Heart right ventricle (tissue), 16 donors: ENCODE measurements at regions not wholly inside any gene's neighbourhood (a gene's known extent, or its start where the extent isn't known, plus 50 kb on each side); places are given as distances from the start of the nearest gene placed in this dataset.

Experiments used
- ATAC-seq, 8 donors: fragments of 200-7000 bp; cut with Tn5 transposase; one replicate each; pipeline ENCODE4 v1.9.1; 2020; ENCODE audit warnings: mild to moderate bottlenecking in 8 of 8, moderate library complexity in 8 of 8, moderate number of reproducible peaks in 1 of 8
- DNase-seq, 2 donors: peaks; one replicate each; pipeline ENCODE4 v3.0.0-alpha.2; 2020
- H3K27ac ChIP-seq, 10 donors: fragments of 200-600 bp; sonication (generic) in 2 of 10; one replicate each; pipeline versions ENCODE4 v1.5.0 to v1.8.0; 2020 to 2022; ENCODE audit warnings: mild to moderate bottlenecking in 3 of 10
- H3K27me3 ChIP-seq, 7 donors: fragments of 200-600 bp; one replicate each; pipeline ENCODE4 v1.8.0; 2021 to 2022; ENCODE audit warnings: mild to moderate bottlenecking in 2 of 7
- H3K36me3 ChIP-seq, 9 donors: fragments of 200-600 bp; sonication (generic) in 1 of 9; one replicate each; pipeline versions ENCODE4 v1.5.0 to v1.8.0; 2020 to 2022; ENCODE audit warnings: mild to moderate bottlenecking in 2 of 9
- H3K4me1 ChIP-seq, 9 donors: fragments of 200-600 bp; sonication (generic) in 1 of 9; one replicate each; pipeline versions ENCODE4 v1.5.0 to v1.8.0; 2020 to 2022; ENCODE audit warnings: mild to moderate bottlenecking in 4 of 9
- H3K4me3 ChIP-seq, 10 donors: fragments of 200-600 bp; sonication (generic) in 2 of 10; one replicate each; pipeline versions ENCODE4 v1.5.0 to v1.8.0; 2020 to 2022; ENCODE audit warnings: mild to moderate bottlenecking in 7 of 10, moderate library complexity in 2 of 10
- H3K9me3 ChIP-seq, 11 donors: fragments of 200-600 bp in 10 of 11; sonication (generic) in 2 of 11; one replicate each; pipeline versions ENCODE4 v1.5.0 to v1.8.0; 2013 to 2022; ENCODE audit warnings: mild to moderate bottlenecking in 2 of 11, control low read depth in 1 of 11, moderate library complexity in 1 of 11
- WGBS, 2 donors: extraction: QIAGEN DNeasy Blood & Tissue Kit; methylation state at CpG; one replicate each; pipeline ENCODE4 v1.1.7; 2013; ENCODE audit warnings: inconsistent platforms in 1 of 2; 5-methylcytosine and 5-hydroxymethylcytosine counted together
- intact Hi-C, 10 donors: fragments of 100-400 bp; cut with DNase I; formaldehyde crosslinking; loops; one replicate each; pipeline versions ENCODE4 v1.11.1 to v1.14.2; 2022
- TF ChIP-seq, protein P1 (sequence below), 9 donors: fragments of 200-600 bp; sonication (generic) in 2 of 9; IDR thresholded peaks; one replicate each; pipeline versions ENCODE4 v1.5.0 to v1.8.0; 2021 to 2022; ENCODE audit warnings: antibody characterized with exemption in 9 of 9, mild to moderate bottlenecking in 5 of 9, moderate library complexity in 1 of 9
- donor health status: Arrhythmogenic right ventricular cardiomyopathy.
- donor health status: ischemic (EF 13 %, LVEDD 7.1; RV severe dilation, severe dysfunction).
- donor health status: healthy with polysubstance abuse.
- donor health status: DM: no; HTN: yes; CAD: no.
- donor health status: DM: no; HTN: no; CAD: no.
- donor health status: ischemic (EF 25% LVEDD 6.9; RV normal size, moderate dysfunction).
- donor health status: ischemic (EF 25% LVEDD 5.7; RV mildly dilated, moderate dysfunction).
- donor health status: healthy.
- donor health status: DM: yes; HTN: yes; CAD: no.
- donor health status: Ischemic cardiomyopathy.
- donor health status: ischemic (EF 35%, LVEDD 5.7; RV mildly dilated, moderate dysfunction).
- donor health status: nonischemic (EF 11% LVEDD 7.7; RV severe dilation, severe dysfunction).
- donor health status: DM: yes; HTN: yes; CAD: no.
- donor health status: PGD.
- donor health status: ischemic (EF 29% LVEDD 5.4; RV normal size, mild dysfunction).
- donor health status: nonischemic (EF 23%, LVEDD 6.1; RV moderate dilation, normal function).

DNA sequence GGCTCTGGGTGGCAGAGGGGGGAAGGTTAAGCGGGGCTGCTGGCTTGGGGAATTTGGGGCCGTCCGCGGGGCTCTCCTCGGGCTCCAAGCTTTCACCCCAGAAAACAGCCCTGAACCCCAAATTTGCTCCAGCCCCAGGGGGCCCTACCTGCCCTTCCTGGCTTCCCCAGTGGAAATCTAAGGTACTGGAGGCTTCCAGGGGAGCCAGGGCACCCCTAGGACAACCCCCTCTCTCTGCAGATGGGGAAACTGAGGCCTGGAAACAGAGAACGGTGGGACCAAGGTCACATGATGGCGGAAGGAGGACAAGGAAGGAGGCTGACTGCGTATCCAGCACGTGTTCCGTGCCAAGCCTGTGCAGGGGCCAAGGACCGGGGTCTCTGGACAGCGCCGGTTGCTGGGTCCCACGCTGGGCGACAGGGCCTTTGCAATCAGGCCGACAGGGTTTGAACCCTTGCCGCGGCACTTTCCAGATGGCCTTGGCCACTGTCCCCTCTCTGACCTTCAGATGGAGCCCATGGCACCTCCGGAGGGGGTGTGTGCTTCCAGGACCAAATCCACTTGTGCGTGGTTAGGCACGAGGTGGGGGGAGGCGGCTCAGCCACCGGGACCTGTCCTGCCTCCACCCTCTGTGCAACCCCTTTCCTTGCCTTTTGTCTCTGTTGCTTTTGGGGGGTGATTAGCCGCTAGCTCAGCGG, 183.1 kb downstream of the C9orf50 start:
- H3K4me3 ChIP-seq: peak overlapping the region; percentile 41 to 61 (median 56)
- H3K4me1 ChIP-seq: peaks cover 5 to 24% (median 18%) of the 10 kb centered on the region in 9 donors
- peak overlapping the region; percentile 39 to 86 (median 72) for H3K27ac ChIP-seq
- peaks cover 0 to 7% (median 0%) of the 10 kb centered on the region in 11 donors for H3K9me3 ChIP-seq
- WGBS, 2 donors: 13 to 18% methylated on average over 25 of the region's 25 CpGs
- H3K27me3 ChIP-seq: peaks cover 0 to 40% (median 0%) of the 10 kb centered on the region in 7 donors
- no peaks in the 10 kb centered on the region for H3K36me3 ChIP-seq
- intact Hi-C loops: no loop called here
- ATAC-seq (peak; percentile 34 to 62 (median 52)), DNase-seq (peak; percentile 25 to 36)
- TF ChIP-seq, protein P1, sequence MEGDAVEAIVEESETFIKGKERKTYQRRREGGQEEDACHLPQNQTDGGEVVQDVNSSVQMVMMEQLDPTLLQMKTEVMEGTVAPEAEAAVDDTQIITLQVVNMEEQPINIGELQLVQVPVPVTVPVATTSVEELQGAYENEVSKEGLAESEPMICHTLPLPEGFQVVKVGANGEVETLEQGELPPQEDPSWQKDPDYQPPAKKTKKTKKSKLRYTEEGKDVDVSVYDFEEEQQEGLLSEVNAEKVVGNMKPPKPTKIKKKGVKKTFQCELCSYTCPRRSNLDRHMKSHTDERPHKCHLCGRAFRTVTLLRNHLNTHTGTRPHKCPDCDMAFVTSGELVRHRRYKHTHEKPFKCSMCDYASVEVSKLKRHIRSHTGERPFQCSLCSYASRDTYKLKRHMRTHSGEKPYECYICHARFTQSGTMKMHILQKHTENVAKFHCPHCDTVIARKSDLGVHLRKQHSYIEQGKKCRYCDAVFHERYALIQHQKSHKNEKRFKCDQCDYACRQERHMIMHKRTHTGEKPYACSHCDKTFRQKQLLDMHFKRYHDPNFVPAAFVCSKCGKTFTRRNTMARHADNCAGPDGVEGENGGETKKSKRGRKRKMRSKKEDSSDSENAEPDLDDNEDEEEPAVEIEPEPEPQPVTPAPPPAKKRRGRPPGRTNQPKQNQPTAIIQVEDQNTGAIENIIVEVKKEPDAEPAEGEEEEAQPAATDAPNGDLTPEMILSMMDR (IDR thresholded peaks at IDR 0.05): peak in 4 of 9 donors; percentile 8 to 26 (median 14)

DNA sequence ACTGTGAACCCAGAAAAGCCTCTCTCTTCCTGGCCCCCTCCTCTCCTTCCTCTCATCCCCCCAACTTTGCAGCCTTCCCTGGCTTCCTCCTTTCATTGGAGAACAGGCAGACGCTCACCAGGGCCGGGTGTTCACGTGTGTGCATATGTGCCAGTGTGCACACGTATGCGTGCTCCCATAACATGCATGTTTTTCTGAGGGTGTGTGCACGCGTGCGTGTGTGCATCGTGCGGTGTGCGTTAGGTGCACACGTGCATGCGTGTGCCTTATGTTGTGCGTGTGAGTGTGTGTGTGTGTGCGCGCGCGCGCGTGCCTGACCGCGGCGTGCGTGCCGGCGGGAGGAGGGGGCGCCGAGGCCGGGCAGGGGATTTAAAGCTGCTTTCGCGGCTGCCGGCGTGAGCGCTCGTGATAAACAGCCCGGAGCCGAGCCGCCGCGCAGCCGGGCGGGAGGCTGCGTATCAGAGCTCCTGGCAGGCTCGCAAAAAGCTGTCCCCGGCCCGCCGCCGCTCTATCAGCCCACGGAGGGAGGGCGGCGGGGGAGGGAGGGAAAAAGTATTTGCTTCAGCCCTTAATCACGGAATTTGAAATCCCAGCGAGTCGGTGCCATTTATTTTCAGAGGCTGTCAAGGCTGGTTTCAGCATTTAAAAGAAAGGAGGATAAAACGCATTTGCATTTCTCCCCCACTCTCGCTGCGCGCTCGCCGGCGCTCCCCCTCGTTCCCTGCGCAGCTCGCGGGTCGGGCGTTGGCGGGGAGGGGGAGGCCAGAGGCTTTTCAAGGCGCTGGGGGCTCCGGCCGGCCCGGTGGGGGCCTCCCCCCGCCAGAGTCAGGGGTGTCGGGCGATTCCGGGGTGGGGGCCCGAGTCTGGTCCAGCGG, 183.9 kb downstream of the C9orf50 start:
- TF ChIP-seq, protein P1 (IDR thresholded peaks at IDR 0.05): no peak
- H3K27ac ChIP-seq: peak overlapping the region; percentile 39 to 86 (median 72)
- 1 to 4% methylated on average over 78 of the region's 78 CpGs for WGBS, 2 donors
- H3K36me3 ChIP-seq: no peaks in the 10 kb centered on the region
- H3K9me3 ChIP-seq: peaks cover 0 to 7% (median 0%) of the 10 kb centered on the region in 11 donors
- ATAC-seq (peak; percentile 78 to 89 (median 84)), DNase-seq (peak; percentile 69 to 76)
- H3K4me1 ChIP-seq: peaks cover 5 to 32% (median 18%) of the 10 kb centered on the region in 9 donors
- peaks cover 0 to 40% (median 0%) of the 10 kb centered on the region in 7 donors for H3K27me3 ChIP-seq
- intact Hi-C loops: no loop called here
- peak overlapping the region; percentile 41 to 61 (median 56) for H3K4me3 ChIP-seq

DNA sequence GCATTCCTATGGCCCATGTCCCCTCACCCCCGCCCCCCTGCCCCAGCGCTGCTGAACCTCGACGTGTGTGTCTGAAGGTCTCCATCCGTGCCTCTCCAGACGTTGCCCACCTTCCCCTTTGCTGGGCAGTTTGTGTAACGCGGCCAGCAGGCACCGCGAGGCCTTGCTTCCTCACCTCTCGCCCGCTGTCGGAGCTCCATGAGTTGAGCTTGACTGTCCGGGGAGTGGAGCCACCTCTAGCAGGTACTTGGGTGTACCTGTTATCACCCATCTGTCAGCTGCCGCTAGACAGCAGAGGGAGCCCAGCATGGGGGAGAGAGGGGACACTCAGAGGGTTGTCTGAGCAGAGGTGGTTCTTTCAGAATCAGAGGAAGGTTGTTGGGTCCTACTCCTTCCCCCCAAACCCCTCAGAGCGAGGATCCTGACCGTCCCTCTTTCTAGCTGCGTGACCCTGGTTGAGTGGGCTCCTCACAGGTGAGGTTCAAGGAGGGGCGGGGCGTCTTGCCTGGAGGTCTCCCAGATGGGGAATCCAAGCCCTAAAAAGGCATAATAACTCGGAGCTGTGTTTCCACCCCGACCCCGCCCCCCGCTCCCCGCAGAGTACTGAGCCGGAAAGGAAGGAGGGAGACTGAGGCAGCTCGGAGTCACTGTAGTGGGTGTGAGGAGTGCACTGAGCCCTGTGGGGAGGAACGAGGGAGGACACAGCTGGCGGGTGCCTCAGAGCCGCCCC, 184.7 kb downstream of the C9orf50 start:
- intact Hi-C loops: no loop called here
- peaks cover 0 to 40% (median 0%) of the 10 kb centered on the region in 7 donors for H3K27me3 ChIP-seq
- H3K4me3 ChIP-seq: peak overlapping the region in 3 of 10 donors; percentile 48 to 61 (median 61)
- WGBS, 2 donors: 50 to 52% methylated on average over 30 of the region's 30 CpGs
- ATAC-seq (no peak), DNase-seq (no peak)
- H3K4me1 ChIP-seq: peaks cover 5 to 33% (median 18%) of the 10 kb centered on the region in 9 donors
- TF ChIP-seq, protein P1 (IDR thresholded peaks at IDR 0.05): no peak
- H3K36me3 ChIP-seq: no peaks in the 10 kb centered on the region
- H3K9me3 ChIP-seq: peaks cover 0 to 7% (median 0%) of the 10 kb centered on the region in 11 donors
- H3K27ac ChIP-seq: peak overlapping the region in 1 of 10 donors; percentile 82

DNA sequence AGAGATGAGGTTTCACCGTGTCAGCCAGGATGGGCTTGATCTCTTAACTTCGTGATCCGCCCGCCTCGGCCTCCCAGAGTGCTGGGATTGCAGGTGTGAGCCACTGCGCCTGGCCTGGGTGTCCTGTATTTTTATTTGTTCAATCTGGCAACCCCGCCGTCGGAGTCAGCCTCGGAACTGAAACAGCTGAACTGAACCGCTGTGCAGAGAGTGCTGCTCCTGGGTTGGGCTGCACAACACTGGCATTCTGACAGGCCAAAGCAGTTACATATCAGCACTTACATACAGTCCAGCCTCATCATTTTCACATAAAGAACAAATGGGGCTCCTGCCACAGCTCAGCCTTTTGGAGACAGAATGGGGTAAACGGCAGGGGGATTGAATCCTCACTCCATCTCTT, 185.6 kb downstream of the C9orf50 start:
- peaks cover 0 to 40% (median 0%) of the 10 kb centered on the region in 7 donors for H3K27me3 ChIP-seq

More for the DNA sequence above, 185.6 kb downstream of the C9orf50 start:
- TF ChIP-seq, protein P1 (IDR thresholded peaks at IDR 0.05): no peak
- no peak overlapping the region for H3K27ac ChIP-seq
- intact Hi-C loops: no loop called here
- ATAC-seq (no peak), DNase-seq (no peak)
- peaks cover 0 to 7% (median 0%) of the 10 kb centered on the region in 11 donors for H3K9me3 ChIP-seq
- H3K4me3 ChIP-seq: no peak overlapping the region
- H3K36me3 ChIP-seq: no peaks in the 10 kb centered on the region
- 70 to 72% methylated on average over 12 of the region's 12 CpGs for WGBS, 2 donors
- H3K4me1 ChIP-seq: peaks cover 5 to 33% (median 18%) of the 10 kb centered on the region in 9 donors
